HEK293 (cell line): ENCODE measurements at regions not wholly inside any gene's neighbourhood (a gene's known extent, or its start where the extent isn't known, plus 50 kb on each side); places are given as distances from the start of the nearest gene placed in this dataset.

Experiments used
- ATF2 ChIP-seq: fragments of 450-650 bp; formaldehyde crosslinking; IDR thresholded peaks from 2 replicates; pipeline ENCODE4 v1.5.1; 2016; ENCODE audit warnings: missing biosample characterization, missing genetic modification characterization, low read depth
- CTCF ChIP-seq: fragments of 450-650 bp; formaldehyde crosslinking; IDR thresholded peaks from 2 replicates; pipeline ENCODE4 v1.5.1; 2016; ENCODE audit warnings: missing biosample characterization, missing genetic modification characterization
- HIC1 ChIP-seq: fragments of 450-650 bp; formaldehyde crosslinking; IDR thresholded peaks from 2 replicates; pipeline ENCODE4 v1.5.1; 2016; ENCODE audit warnings: missing biosample characterization, missing genetic modification characterization
- MYNN ChIP-seq: fragments of 450-650 bp; formaldehyde crosslinking; IDR thresholded peaks from 2 replicates; pipeline ENCODE4 v1.5.1; 2016; ENCODE audit warnings: missing biosample characterization, missing genetic modification characterization, borderline replicate concordance
- SP2 ChIP-seq: fragments of 450-650 bp; formaldehyde crosslinking; IDR thresholded peaks from 2 replicates; pipeline ENCODE4 v1.5.1; 2016; ENCODE audit warnings: missing biosample characterization, missing genetic modification characterization
- ZNF114 ChIP-seq: fragments of 450-650 bp; formaldehyde crosslinking; IDR thresholded peaks from 2 replicates; pipeline ENCODE4 v1.5.0; 2017; ENCODE audit warnings: missing biosample characterization, missing genetic modification characterization
- ZNF138 ChIP-seq: fragments of 450-650 bp; formaldehyde crosslinking; IDR thresholded peaks from 2 replicates; pipeline ENCODE4 v1.5.1; 2016; ENCODE audit warnings: missing biosample characterization, missing genetic modification characterization, borderline replicate concordance
- ZNF223 ChIP-seq: fragments of 450-650 bp; formaldehyde crosslinking; IDR thresholded peaks from 2 replicates; pipeline ENCODE4 v1.5.1; 2016; ENCODE audit warnings: missing biosample characterization, missing genetic modification characterization
- ZNF747 ChIP-seq: fragments of 450-650 bp; formaldehyde crosslinking; IDR thresholded peaks from 2 replicates; pipeline ENCODE4 v1.5.1; 2016; ENCODE audit warnings: missing biosample characterization, missing genetic modification characterization
- TF ChIP-seq, protein P1 (sequence below): fragments of 450-650 bp; formaldehyde crosslinking; IDR thresholded peaks from 2 replicates; pipeline ENCODE4 v1.5.1; 2016; ENCODE audit warnings: missing biosample characterization, missing genetic modification characterization
- TF ChIP-seq, protein P2 (sequence below): sonication (generic); formaldehyde crosslinking; IDR thresholded peaks from 2 replicates; pipeline ENCODE4 v1.8.1; 2022; ENCODE audit warnings: mild to moderate bottlenecking, moderate library complexity, missing genetic modification reagents

GRCh38 chr1:29716306-29716705 is 480.0 kb downstream of the PTPRU start:
- no peak for TF ChIP-seq ZNF138
- no peak for TF ChIP-seq HIC1
- TF ChIP-seq, protein P1, sequence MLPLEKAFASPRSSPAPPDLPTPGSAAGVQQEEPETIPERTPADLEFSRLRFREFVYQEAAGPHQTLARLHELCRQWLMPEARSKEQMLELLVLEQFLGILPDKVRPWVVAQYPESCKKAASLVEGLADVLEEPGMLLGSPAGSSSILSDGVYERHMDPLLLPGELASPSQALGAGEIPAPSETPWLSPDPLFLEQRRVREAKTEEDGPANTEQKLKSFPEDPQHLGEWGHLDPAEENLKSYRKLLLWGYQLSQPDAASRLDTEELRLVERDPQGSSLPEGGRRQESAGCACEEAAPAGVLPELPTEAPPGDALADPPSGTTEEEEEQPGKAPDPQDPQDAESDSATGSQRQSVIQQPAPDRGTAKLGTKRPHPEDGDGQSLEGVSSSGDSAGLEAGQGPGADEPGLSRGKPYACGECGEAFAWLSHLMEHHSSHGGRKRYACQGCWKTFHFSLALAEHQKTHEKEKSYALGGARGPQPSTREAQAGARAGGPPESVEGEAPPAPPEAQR: no peak
- no peak for TF ChIP-seq CTCF (tag by site-specific recombination)
- no peak for TF ChIP-seq ZNF223 (tag by site-specific recombination)
- no peak for TF ChIP-seq ZNF114
- TF ChIP-seq ATF2 (tag by site-specific recombination): no peak
- TF ChIP-seq MYNN: no peak
- TF ChIP-seq, protein P2, sequence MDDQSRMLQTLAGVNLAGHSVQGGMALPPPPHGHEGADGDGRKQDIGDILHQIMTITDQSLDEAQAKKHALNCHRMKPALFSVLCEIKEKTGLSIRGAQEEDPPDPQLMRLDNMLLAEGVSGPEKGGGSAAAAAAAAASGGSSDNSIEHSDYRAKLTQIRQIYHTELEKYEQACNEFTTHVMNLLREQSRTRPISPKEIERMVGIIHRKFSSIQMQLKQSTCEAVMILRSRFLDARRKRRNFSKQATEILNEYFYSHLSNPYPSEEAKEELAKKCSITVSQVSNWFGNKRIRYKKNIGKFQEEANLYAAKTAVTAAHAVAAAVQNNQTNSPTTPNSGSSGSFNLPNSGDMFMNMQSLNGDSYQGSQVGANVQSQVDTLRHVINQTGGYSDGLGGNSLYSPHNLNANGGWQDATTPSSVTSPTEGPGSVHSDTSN (CRISPR knock-in tag): no peak
- TF ChIP-seq SP2 (tag by site-specific recombination): no peak
- no peak for TF ChIP-seq ZNF747 (tag by site-specific recombination)
